HG03045 (cell line): ENCODE measurements at regions not wholly inside any gene's neighbourhood (a gene's known extent, or its start where the extent isn't known, plus 50 kb on each side); places are given as distances from the start of the nearest gene placed in this dataset.

Experiments used
- ATAC-seq: cut with Tn5 transposase; IDR thresholded peaks from one replicate; pipeline ENCODE4 v1.9.1; 2021; ENCODE audit warnings: mild to moderate bottlenecking, moderate library complexity; ENCODE audit not compliant: unreplicated experiment

- ATAC-seq = no peak
Observed at GRCh38 chr7:24510759-24511158, 62.5 kb upstream of the PALS2 start.

- ATAC-seq = no peak
Observed at GRCh38 chr7:24517166-24517565, 56.1 kb upstream of the PALS2 start.

GRCh38 chr7:24521917-24522623 is 51.2 kb upstream of the PALS2 start:
- no peak for ATAC-seq
